CD4-positive, alpha-beta T cell treated with Interleukin-17A for 1 hour (primary cell): ENCODE measurements at regions not wholly inside any gene's neighbourhood (a gene's known extent, or its start where the extent isn't known, plus 50 kb on each side); places are given as distances from the start of the nearest gene placed in this dataset.

ENCODE experiments used
- DNase-seq: peaks from one replicate; pipeline ENCODE4 v3.0.0-alpha.2; 2020

DNA sequence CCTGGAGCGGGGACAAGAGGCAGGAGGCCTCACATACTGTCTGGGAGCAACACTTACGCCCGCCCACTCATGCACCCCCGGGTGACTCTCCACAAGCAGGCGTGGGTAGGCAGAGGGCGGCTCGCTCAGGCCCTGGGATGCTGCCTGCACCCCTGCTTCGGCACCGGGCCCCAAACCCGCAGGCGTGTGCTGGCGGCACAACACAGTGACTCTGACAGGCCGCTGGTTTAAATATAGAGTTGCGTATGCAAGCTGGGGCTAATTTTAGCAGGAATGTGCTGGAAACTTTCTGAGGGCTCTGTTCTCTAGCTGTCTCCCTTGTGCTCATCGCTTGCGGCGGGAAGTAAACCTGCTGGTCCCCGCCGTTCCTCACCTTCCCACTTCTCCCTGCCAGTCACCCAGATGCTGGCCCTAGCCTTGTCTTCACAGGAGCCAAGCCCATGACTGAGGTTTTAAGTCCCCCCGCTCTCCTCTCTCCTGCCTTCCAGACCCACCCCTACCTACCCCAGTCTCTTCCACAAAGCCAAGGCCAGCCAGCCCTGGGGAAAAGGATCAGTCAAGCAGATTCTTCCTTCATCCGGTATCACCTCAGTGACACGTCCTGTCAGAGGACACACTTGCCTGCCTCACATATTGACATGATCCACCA lies 94.5 kb upstream of the FOXP4 start:
- no peak for DNase-seq

DNA sequence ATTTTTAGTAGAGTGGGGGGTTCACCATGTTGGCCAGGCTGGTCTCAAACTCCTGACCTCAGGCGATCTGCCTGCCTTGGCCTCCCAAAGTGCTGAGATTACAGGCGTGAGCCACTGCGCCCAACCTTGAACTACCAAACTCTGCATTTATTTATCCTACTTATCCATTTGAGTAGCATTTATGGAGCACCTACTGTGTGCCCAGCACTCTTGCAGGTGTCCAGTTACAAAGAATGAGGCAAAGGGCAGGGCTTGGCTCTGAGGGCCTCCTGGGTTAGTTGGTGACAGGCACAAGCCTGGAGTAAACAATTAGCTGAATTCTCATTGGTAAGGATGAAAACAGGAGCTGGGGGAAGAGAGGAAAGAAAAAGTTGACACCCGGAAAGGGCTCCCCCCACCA lies 93.4 kb upstream of the FOXP4 start:
- no peak for DNase-seq

DNA sequence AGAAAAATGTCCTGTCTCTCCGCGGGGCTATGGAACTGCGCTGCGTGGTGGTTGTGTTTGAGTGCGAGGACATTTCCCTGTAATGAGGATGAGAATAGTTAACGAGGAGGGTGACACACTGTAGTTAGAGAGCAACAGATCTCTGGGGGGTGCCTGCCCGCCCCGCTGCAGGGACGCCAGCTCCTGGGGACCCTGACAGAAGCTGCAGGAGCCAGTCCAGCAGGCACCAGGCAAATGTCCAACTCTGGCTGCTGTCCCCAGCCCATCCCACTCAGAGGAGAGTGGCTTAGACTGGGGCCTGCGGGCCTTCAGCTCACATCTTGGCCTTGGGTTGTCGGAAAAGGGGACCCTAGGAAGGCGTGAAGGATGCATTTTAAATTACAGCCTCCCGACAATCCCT lies 92.9 kb upstream of the FOXP4 start:
- DNase-seq: no peak

DNA sequence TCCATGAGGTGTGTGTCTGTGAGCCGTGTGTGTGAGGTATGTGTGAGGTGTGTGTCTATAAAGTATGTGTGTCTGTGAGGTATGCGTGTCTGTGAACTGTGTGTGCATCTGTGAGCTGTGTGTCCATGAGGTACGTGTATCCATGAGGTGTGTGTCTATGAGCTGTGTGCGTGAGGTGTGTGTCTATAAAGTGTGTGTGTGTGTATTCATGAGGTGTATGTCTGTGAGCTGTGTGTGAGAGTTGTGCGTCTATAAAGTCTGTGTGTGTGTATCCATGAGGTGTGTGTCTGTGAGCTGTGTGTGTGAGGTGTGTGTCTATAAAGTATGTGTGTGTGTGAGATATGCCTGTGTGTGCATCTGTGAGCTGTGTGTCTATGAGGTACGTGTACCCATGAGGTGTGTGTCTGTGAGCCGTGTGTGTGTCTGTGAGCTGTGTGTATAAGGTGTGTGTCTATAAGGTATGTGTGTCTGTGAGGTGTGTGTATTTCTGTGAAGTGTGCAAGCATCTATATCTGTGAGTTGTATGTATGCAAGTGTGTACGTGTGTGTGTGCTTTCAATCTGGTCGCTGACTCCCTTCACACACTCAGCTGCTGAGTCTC lies 91.9 kb upstream of the FOXP4 start:
- DNase-seq: no peak

DNA sequence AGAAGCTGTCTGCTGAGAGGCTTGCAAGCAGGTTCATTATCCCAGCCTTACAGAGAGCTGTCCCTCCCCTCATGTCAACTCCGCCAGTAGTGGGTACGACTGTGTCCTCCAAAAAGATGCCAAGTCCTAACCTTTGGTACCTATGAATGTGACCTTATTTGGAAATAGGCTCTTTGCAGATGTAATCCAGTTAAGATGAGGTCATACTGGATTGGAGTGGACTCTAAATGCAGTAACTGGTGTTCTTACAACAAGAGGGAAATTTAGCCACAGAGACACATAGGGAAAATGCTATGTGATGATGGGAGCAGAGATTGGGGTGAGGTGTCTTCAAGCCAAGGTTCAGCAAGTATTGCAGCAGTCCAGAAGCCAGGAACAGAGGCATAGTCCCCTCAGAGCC lies 90.8 kb upstream of the FOXP4 start:
- no peak for DNase-seq

DNA sequence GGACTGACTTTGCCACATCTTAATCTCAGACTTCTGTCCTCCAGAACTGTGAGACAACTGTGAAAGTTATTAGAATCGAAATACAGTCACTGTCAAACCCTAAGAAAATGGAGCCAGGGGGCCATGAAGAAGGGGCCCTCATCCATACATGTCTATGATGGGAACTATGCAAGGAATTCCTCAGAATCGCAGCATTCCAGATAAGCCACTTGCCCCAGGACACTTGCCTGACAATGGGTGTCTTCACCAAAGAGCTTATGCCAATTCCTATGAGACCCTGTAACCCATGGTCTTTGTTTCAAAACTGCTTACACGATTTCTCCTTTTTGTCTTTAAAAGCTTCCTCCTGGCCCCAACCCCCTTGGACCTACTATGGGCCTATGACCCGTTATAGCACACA lies 90.4 kb upstream of the FOXP4 start:
- no peak for DNase-seq

DNA sequence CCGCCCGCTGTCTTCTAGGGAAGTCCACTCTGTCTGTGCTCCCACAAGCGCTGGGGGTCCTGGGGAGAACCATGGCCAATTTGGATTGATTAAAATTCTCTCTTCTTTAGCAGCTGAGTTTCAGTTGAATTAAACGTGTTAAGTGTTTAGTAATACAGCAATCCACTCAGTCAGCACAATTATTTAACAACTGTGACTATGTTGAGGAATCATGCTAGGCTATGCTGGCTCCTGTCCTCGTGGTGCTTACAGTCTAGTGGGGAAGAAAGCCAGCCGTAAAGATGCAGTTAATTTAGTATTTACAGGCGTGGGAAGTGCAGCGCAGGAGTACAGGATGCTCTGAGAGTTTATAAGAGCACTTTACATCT lies 88.9 kb upstream of the FOXP4 start:
- DNase-seq: no peak

DNA sequence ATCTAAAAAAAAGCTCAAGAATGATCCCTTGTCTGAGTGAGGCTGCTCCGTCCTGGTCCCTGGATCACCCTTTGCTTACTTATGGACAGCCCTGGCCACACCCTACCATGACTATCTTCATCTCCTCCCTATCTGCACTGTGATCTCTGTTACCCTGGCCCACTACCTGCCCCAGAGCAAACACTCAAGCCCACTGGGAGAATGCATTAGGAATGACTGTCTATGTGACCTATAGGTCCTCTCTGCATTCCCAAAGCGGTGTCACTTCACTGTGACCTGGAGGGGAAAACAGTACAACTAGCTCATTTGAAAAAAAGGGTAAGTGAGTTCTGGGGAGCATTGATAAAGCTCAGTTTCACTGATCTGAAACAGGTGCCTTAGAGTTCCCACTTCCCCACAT lies 86.4 kb upstream of the FOXP4 start:
- no peak for DNase-seq

DNA sequence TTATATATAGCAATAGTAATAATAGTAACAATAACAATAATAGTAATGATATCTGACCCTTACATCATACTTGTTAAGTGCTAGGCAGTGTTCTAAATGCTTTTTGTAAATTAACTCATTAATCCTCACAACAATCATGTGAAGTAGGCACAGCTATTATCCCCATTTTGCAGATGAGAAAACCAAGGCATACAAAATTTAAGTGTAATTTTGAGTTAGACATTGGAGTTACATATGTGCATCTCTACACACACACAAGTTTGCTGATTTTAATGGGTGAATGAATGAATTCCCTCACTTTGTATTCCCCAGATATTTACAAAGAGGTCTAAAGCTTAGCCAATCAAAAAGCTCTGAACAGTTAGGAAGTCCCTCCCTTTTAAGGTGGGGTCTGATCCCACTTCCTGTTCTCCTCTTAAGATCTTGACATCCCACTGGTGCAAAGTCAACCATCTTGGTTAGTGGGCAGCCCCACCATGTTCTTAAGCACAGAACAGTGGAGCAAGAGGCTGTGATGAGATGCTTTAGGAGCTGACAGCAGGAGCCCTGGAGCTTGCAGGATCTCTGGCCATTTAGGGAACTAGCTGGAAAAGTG lies 85.3 kb upstream of the FOXP4 start:
- no peak for DNase-seq

DNA sequence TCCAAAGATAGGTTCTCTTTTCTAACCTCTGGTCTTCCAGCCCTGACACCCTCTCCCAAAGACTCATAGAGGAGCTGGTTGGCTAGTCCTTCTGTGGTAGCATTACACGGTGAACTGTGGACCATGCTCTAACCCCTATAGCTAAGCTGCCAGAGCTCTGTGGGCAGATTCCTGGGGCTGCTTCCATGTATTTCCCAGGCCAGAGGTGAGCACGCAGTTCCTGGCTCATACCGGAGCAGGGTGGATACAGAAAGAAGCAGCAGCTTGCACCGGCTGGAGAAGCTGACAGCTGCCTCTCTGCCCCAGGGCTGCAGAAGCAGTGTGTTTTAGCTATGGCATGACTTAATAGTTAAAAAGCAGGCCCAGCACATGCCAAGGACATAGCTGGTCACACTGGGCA lies 84.1 kb upstream of the FOXP4 start:
- no peak for DNase-seq

DNA sequence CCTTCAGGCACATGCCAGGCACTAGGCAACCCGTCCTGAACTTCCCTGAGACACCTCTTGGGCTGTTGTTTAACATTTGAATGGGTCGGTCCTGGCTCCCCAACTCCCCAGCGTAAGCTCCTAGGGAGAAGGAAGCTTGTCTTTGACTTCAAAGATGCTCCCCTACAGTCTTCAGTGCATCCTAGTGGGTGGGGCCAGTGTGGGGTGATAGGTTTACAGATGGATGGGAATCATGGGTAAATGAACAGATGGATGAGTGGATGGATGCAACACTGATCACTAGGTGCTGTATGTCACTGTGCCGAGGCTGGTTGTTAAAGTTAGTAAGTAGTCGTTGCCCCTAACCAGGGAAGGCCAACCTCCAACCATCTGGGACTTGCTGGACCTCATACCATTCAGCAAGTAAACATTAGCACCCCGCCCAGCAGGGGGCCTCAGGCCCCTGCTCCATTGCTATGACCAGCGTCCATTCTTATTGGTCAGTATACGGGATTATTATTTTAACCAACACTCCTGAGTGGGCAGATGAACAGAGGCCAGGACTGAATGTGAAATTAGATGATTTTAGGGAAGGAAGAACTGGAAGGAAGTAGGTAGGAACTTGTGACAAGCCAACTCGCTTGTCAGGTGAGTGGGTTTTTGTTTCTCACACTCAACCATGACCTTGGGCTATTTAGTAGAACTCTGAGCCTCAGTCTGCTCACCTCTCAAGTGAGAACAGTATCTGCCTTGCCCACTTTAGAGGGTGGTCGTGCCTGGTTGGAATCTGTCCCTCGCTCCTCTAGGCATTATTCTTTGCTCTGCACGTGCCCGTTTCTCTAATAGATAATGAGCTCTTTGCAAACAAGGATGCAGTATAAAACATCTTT lies 82.9 kb upstream of the FOXP4 start:
- no peak for DNase-seq

DNA sequence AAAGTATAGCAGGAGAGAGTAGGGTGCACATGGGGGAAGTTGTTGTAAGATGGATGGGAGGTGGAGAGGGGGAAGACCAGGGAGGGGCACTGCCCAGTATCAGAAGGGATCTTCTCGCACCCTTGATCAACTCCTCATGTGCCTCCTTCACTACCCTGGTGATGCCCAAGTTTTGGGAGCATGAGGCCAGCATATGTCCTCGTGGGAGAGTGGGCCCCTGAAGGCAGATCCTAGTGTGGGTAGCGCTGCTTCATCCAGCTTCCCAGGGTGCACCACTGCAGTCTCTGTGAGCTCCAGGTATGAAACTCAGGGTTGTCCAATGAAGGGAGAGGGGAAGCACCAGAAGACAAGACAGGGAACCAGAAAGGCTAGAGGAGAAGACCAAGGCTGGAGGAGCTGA lies 82.2 kb upstream of the FOXP4 start:
- no peak for DNase-seq

DNA sequence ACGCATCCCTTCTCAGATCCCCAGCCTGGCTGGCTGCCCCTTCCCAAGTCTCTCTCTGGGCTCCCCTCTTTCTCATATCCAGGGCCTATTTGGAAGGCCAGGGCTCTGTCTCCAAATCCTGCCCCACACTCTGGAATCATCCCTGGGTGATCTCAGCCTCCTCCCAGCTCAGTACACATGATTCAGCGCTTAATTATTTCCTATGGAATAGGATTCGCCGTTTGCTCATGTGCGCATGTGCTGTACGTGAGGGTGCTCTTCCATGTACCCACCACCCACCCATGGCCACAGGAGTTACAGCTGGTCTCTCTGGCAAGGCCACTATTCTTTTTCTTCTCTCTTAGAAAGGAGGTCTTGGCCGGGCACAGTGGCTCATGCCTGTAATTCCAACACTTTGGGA lies 81.7 kb upstream of the FOXP4 start:
- DNase-seq: no peak

DNA sequence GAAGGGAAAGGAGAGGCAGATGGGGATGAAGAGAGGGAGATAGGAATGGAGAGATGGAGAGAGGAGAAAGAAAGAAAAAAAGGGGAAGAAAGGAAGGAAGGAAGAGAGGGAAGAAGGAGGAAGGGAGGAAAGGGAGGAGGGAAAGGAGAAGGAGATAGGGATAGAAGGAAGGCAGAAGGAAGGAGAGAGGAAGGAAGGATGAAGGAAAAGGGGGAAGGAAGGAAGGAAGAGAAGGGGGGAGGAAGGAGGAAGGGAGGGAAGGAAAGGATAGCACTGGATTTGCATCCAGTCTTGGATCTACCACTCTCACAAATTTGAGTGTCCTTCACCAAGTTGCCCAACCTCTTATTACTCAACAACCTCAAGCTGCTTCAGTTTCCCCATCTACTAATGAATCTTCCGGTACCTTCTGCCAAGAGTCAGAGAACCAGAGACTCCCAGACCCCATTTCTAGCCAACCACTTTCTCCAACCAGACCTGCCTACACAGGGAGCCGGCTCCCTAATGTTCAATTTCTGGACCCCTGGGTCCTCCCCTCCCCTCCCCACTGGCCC lies 79.7 kb upstream of the FOXP4 start:
- DNase-seq: no peak

DNA sequence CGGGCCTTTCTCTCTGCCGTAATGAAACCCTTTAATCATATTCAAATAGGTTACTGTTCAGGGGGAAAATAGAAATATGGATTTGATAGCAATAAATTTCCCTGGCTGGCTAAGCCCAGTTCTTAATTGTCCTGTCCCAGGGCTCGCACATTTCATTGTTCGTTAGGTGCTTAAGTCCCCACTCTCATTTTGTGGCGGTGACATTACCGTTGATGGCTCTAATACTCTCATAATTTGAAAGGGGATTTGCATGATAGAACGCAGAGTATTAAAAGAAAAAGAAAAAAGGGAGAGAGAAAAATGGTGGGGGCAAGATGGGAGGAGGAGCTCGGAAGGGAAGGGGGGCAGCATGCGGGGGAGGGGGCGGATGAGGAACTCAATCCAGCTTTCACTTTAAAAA lies 79.1 kb upstream of the FOXP4 start:
- no peak for DNase-seq

DNA sequence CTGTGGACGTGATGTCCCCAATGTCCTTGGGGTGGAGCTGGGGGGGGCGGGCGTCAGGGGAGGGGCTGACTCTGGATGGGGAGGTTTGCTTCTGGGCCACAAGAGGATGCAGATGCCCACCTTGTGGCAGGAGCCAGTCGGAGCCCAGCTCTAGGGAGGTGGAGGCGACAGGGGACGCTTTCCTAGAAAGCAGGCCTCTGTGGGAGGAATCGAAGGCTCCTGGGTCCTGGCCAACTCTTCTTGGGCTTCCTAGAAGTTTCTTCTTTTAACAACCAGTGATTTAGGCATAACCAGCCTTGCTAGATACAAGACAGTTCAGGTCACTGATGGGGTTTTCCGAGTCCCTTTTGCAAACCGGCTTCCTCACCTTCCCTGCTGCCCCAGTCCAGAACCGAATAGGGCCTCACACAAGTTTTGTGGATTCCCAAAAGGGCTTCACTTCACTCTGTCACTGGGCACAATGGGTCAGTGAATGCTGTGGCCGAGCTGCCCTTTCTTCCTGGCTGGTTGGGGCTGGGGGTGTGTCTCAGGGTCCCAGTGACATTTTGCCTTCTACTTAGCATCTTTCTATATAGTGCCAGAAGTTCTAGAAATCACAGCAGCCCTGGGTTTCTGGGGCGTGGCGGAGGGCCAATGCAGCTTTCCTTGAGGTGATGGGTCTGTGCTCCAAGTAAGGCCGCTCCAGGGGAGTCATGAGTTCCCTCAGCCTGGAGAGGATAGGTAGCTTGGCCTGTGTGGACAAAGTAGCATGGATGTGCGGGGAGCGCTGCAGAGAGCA lies 78.4 kb upstream of the FOXP4 start:
- no peak for DNase-seq

DNA sequence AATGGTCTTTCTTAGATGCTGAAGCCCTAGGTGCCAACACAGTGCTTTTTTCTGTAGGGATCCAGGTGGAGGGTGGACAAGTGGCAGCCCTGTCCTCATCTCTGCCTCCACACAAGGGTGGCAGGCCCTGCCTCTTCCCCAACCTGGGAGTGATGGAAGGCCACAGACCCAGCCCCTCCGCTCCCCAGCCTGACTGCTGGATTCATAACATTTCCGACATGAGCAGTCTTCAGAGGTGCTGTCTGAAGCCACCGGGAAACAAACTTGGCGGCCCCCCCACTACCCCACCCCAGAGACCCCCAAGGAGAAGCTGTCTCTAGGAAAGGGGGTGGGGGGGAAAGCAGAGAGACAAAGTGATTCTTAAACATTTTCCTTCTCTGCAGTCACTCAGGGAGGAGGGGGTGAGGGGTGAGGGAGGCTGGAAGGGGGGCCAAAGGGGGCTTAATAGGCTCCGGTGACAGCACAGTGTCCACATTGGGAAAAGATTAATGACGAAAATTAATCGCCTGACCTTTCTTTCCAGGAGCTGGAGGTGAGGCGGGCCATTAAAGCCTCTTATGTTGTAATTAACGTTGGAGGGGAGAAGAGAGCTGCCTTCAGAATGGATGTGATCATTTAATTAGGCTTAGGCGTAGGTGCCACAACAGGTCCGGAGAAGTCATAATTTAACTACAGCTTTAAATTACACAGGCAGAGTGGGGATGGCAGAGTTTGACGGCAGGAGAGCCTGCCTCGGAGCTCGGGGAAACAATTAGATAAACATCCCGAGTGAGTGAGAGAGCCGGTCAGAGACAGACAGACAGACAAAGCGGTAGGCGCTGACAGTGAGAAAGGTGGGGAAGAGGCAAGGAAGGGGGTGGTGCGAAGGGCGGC lies 76.8 kb upstream of the FOXP4 start:
- DNase-seq: no peak

DNA sequence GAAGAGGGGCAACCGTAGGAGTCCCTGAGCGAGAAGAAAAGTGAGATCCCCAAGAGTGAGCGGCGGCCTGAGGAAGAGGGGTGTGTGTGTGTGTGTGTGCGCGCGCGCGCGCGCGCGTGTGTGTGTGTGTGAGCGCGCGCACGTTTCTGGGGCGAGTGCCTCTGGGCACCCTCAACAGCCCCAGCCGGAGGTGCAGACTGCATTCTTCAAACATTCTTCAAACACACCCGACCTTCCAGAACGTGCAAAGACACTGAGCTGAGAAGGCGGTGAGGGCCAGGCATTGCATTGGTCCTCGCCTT lies 76.2 kb upstream of the FOXP4 start:
- no peak for DNase-seq

DNA sequence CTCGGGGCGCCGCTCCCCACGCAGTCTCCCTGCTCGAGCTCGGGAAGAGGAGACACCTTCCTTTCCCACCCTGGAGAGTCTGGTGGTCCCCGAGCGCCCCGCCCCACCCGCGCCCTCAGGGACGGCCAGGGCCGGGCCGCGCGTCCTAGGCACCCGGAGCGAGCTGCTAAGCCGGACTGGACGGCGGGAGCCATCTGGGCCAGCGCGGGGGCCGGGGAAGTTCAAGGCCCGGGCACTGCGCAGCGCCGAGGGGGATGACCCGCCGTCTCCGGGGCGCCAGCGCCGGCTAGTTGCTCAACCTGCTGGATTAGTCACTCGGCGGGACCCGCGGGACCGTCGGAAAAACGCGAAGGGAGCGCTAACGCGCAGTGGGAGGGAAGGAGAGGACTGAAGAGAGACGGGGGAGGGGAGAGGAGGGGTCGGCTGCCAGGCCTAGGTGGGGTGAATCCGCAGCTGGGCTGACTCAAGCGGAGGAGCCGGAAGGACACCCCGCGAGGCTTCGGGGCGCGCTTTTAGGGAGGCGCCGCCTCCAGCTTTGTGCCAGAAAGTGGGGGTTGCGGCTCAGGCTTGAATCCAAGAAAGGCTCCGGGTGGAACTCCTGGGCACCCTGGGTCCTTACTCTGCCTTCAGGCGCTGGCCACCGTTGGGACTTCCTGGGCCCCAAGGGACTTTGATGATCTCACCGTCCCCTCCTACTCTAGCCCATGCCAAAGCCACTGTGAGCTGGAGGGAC lies 75.7 kb upstream of the FOXP4 start:
- no peak for DNase-seq

DNA sequence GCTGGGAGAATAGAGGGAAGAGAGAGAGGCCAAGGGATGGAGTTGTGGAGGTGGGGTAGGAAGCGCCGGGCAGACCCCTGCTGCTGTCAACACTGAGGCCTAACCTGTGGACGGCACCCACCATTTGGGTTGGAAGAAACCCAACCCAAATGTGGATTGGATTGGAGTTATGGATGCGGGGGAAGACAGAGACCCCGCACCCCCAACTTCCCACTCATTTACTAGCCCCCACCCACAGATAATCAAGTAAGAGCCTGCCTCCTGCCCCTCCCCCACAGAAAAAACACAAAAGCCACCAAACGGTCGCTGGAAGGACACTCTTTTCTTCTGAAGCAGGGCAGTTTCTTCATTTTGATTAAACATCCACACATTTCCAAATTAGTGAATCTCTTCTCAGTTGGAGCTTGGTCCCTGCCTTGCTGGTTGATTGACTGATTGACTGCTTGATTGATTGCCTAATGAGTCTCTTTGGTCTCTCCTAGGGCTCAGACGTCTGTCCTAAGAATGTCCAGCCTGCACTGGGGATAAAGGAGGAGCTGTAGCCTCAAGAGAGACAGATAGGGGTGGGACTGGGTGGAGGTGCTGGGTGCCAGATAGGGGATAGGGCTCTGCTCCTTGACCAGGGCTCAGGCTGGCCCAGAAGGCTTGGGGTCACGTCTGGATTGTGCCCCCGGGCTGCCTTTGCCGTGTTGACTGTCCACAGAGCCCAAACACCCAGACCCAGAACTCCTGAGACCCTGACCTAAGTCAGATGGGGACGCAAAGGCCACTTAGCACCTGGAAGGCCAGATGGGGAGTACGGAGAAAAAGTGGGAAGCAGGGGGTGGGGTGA lies 74.9 kb upstream of the FOXP4 start:
- DNase-seq: no peak
